CD4-positive, alpha-beta T cell (primary cell): ENCODE measurements at regions not wholly inside any gene's neighbourhood (a gene's known extent, or its start where the extent isn't known, plus 50 kb on each side); places are given as distances from the start of the nearest gene placed in this dataset.

Source experiments
- ATAC-seq: fragments of 200-7000 bp; cut with Tn5 transposase; one replicate; pipeline ENCODE4 v1.10.0; 2022; ENCODE audit warnings: mild to moderate bottlenecking; ENCODE audit not compliant: poor library complexity
- CTCF ChIA-PET: fragments of 350-600 bp; sonication (Branson Sonifier 250); formaldehyde crosslinking; loops from one replicate; lab custom pipeline; 2021; ENCODE audit warnings: antibody characterized with exemption, inconsistent platforms; lab: Charles Lee
- POLR2A ChIA-PET: fragments of 350-600 bp; sonication (Branson Sonifier 250); formaldehyde crosslinking; loops from one replicate; lab custom pipeline; 2021; ENCODE audit warnings: antibody characterized with exemption, inconsistent platforms; lab: Charles Lee
- DNase-seq, 14 experiments: peaks; one replicate each; pipeline ENCODE4 v3.0.0-alpha.2; 2013 to 2020; ENCODE audit warnings: mixed read lengths in 2 of 14
- H3K27ac ChIP-seq, 2 donors: one replicate each; pipeline versions ENCODE4 v1.5.1 to v1.7.0; 2013; ENCODE audit warnings: low read length in 2 of 2, low read depth in 1 of 2, mild to moderate bottlenecking in 1 of 2
- H3K27me3 ChIP-seq, 2 experiments: 1 replicate in 1 of 2; 2 replicates in 1 of 2; pipeline versions ENCODE4 v1.6.1 to v1.7.0; 2013; ENCODE audit warnings: low read length in 2 of 2, control low read depth in 1 of 2, mild to moderate bottlenecking in 1 of 2, moderate library complexity in 1 of 2; ENCODE audit not compliant: insufficient read depth in 2 of 2, control insufficient read depth in 1 of 2
- H3K36me3 ChIP-seq: one replicate; pipeline ENCODE4 v1.6.1; 2013; ENCODE audit warnings: low read length, control low read depth; ENCODE audit not compliant: insufficient read depth
- H3K4me1 ChIP-seq: one replicate; pipeline ENCODE4 v1.6.1; 2013; ENCODE audit warnings: low read length, control low read depth; ENCODE audit not compliant: insufficient read depth
- H3K4me3 ChIP-seq: one replicate; pipeline ENCODE4 v1.5.1; 2013; ENCODE audit warnings: mild to moderate bottlenecking, low read length, moderate library complexity
- H3K9me3 ChIP-seq, 2 experiments: 1 replicate in 1 of 2; 2 replicates in 1 of 2; pipeline versions ENCODE4 v1.6.1 to v1.7.0; 2013; ENCODE audit warnings: low read length in 2 of 2, mild to moderate bottlenecking in 2 of 2, control low read depth in 1 of 2, moderate library complexity in 1 of 2; ENCODE audit not compliant: control insufficient read depth in 1 of 2, insufficient read depth in 1 of 2
- H3K27ac Mint-ChIP-seq: one replicate; pipeline ENCODE4 v1.8.0; 2020; ENCODE audit warnings: mixed read lengths
- H3K27me3 Mint-ChIP-seq: one replicate; pipeline ENCODE4 v1.8.0; 2021; ENCODE audit warnings: mixed read lengths
- H3K36me3 Mint-ChIP-seq: one replicate; pipeline ENCODE4 v1.8.0; 2021; ENCODE audit warnings: low read depth, mixed read lengths
- H3K4me1 Mint-ChIP-seq: one replicate; pipeline ENCODE4 v1.8.0; 2021; ENCODE audit warnings: low read depth, mixed read lengths
- H3K4me3 Mint-ChIP-seq: one replicate; pipeline ENCODE4 v1.8.0; 2020; ENCODE audit warnings: mild to moderate bottlenecking, mixed read lengths
- H3K9me3 Mint-ChIP-seq: one replicate; pipeline ENCODE4 v1.8.0; 2020; ENCODE audit warnings: mixed read lengths
- intact Hi-C, 2 experiments: fragments of 100-400 bp; cut with DNase I in 1 of 2; cut with micrococcal nuclease in 1 of 2; formaldehyde crosslinking; loops; one replicate each; pipeline versions ENCODE4 v1.15.1 to v1.9.0; 2023 to 2025; cut with DNase I, micrococcal nuclease
- TF ChIP-seq, protein P1 (sequence below): fragments of 200-600 bp; IDR thresholded peaks from one replicate; pipeline ENCODE4 v1.8.0; 2022; ENCODE audit warnings: antibody characterized with exemption, mild to moderate bottlenecking

DNA sequence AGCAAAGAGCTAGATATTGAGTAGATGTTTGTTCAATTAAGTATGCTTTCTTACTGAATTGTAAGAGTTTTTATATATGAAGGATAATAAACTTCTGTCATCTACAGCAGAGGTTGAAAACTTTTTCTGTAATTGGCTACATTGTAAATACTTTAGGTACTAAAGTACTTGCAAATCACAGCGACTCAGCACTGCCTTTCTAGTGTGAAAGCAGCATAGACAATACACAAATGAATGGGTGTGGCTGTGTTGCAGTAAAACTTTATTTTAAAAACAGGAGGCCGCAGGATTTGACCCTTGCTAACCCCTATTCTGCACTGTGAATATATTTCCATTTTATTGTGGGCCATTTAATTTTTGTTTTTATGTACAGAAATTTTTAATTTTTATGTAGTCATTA lies 104.3 kb upstream of the TMC3 start:
- peaks cover 16% of the 10 kb centered on the region for H3K27me3 Mint-ChIP-seq
- no peaks in the 10 kb centered on the region for H3K9me3 Mint-ChIP-seq
- TF ChIP-seq, protein P1, sequence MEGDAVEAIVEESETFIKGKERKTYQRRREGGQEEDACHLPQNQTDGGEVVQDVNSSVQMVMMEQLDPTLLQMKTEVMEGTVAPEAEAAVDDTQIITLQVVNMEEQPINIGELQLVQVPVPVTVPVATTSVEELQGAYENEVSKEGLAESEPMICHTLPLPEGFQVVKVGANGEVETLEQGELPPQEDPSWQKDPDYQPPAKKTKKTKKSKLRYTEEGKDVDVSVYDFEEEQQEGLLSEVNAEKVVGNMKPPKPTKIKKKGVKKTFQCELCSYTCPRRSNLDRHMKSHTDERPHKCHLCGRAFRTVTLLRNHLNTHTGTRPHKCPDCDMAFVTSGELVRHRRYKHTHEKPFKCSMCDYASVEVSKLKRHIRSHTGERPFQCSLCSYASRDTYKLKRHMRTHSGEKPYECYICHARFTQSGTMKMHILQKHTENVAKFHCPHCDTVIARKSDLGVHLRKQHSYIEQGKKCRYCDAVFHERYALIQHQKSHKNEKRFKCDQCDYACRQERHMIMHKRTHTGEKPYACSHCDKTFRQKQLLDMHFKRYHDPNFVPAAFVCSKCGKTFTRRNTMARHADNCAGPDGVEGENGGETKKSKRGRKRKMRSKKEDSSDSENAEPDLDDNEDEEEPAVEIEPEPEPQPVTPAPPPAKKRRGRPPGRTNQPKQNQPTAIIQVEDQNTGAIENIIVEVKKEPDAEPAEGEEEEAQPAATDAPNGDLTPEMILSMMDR, result no peak
- H3K4me1 Mint-ChIP-seq, result no peaks in the 10 kb centered on the region
- POLR2A ChIA-PET, result no interaction called here
- no peaks in the 10 kb centered on the region for H3K36me3 Mint-ChIP-seq
- CTCF ChIA-PET, result interaction anchor here (0.5 kb wide), 1 partner anchor 518 kb away, joined by 4 read pairs; no protein-coding TSS in a partner anchor
- DNase-seq (no peak), ATAC-seq (no peak)
- H3K36me3 ChIP-seq, result no peaks in the 10 kb centered on the region
- H3K27me3 ChIP-seq, result no peaks in the 10 kb centered on the region
- no peaks in the 10 kb centered on the region for H3K4me1 ChIP-seq
- H3K27ac ChIP-seq, result no peak overlapping the region
- intact Hi-C loops, result loop anchor here in 1 of 2 experiments (10.0 kb wide), 1 partner anchor 204 kb away; no protein-coding TSS in a partner anchor
- no peaks in the 10 kb centered on the region for H3K9me3 ChIP-seq
- no peak overlapping the region for H3K4me3 Mint-ChIP-seq
- H3K27ac Mint-ChIP-seq, result no peak overlapping the region
- H3K4me3 ChIP-seq, result no peak overlapping the region

DNA sequence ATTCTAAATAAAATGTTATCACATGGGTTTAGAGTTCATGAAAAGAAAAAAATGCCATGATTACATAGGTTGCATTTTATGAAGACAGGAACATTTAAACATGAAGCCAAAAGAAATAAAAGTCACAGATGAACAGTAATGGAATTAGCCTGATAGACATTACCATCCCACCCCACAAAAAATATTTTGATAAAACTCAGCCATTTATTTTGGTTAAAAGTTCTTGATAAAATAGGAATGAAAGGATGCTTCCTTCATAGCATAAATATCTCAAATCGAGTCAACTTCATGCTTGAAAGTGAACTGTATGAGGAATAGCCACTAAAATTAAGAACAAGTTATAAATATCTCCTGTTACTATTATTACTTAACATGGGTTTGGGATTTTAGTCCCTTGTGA lies 101.9 kb upstream of the TMC3 start:
- TF ChIP-seq, protein P1, result no peak
- no peaks in the 10 kb centered on the region for H3K9me3 Mint-ChIP-seq
- no peak for DNase-seq
- H3K27ac Mint-ChIP-seq, result no peak overlapping the region
- H3K4me3 ChIP-seq, result no peak overlapping the region
- POLR2A ChIA-PET, result no interaction called here
- no peaks in the 10 kb centered on the region for H3K27me3 ChIP-seq
- ATAC-seq, result no peak
- H3K36me3 ChIP-seq, result no peaks in the 10 kb centered on the region
- H3K4me3 Mint-ChIP-seq, result no peak overlapping the region
- H3K4me1 ChIP-seq, result no peaks in the 10 kb centered on the region
- H3K4me1 Mint-ChIP-seq, result no peaks in the 10 kb centered on the region
- peaks cover 23% of the 10 kb centered on the region for H3K27me3 Mint-ChIP-seq
- no peaks in the 10 kb centered on the region for H3K9me3 ChIP-seq
- CTCF ChIA-PET, result no interaction called here
- no peak overlapping the region for H3K27ac ChIP-seq
- no peaks in the 10 kb centered on the region for H3K36me3 Mint-ChIP-seq
- intact Hi-C loops, result loop anchor here in 1 of 2 experiments (10.0 kb wide), 1 partner anchor 201 kb away; no protein-coding TSS in a partner anchor

DNA sequence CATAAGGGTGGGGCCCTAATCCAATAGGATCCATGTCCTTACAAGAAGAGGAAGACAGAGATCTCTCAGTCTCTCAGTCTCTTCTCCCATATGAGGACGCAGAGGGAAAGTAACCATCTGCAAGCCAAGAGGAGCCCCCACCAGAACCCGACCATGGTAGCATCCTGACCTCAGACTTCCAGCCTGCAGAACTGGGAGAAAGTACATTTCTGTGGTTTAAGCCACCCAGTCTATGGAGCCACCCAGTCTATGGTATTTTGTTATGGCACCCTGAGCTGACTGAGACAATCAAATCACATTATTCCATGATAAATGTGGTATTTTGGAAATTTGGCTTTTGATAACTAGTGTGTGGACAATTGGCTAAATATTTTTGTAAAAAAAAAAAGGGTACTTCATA lies 101.5 kb upstream of the TMC3 start:
- Mint-ChIP-seq H3K9me3 (no peaks in the 10 kb centered on the region), H3K4me1 (no peaks in the 10 kb centered on the region), H3K4me3 (no peak overlapping the region), H3K27ac (no peak overlapping the region), H3K27me3 (peaks cover 22% of the 10 kb centered on the region), H3K36me3 (no peaks in the 10 kb centered on the region)
- DNase-seq (no peak), ATAC-seq (no peak)
- POLR2A ChIA-PET, result no interaction called here
- TF ChIP-seq, protein P1, result no peak
- Histone ChIP-seq H3K4me3 (no peak overlapping the region), H3K4me1 (no peaks in the 10 kb centered on the region), H3K36me3 (no peaks in the 10 kb centered on the region), H3K27ac (no peak overlapping the region), H3K9me3 (no peaks in the 10 kb centered on the region), H3K27me3 (no peaks in the 10 kb centered on the region)
- CTCF ChIA-PET, result no interaction called here
- intact Hi-C loops, result loop anchor here in 1 of 2 experiments (10.0 kb wide), 1 partner anchor 201 kb away; no protein-coding TSS in a partner anchor
